OCI-LY7 (cell line): ENCODE measurements at regions not wholly inside any gene's neighbourhood (a gene's known extent, or its start where the extent isn't known, plus 50 kb on each side); places are given as distances from the start of the nearest gene placed in this dataset.

Experiments
- CTCF ChIP-seq: fragments of 200-600 bp; sonication (generic); conservative IDR thresholded peaks from 2 replicates; pipeline ENCODE4 v1.5.1; 2014; ENCODE audit warnings: mild to moderate bottlenecking, antibody characterized with exemption, low read length, moderate library complexity, mixed read lengths
- EZH2phosphoT487 ChIP-seq: fragments of 200-600 bp; sonication (generic); IDR thresholded peaks from 2 replicates; pipeline ENCODE4 v1.6.1; 2018; ENCODE audit warnings: low read depth, borderline replicate concordance, mild to moderate bottlenecking, mixed run types, antibody characterized with exemption, low read length, moderate library complexity, mixed read lengths

DNA sequence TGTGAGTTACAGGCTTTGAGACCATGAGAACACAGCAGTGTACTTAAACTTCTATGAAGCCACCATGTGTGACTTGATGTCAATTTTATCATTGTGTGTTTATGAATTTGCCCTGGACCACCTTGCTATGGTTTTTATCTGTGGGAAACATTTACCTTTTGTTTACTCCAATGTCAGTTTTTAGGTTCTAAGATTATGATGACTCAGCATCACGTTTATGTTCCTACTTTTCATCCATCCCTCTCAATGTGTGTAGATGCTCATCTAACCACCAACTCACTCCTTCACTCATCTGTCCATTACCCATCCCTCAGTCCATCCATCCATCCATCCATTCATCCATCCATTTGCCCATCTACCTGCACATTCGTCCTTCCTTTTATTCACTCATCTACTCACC is 338.8 kb downstream of the MIAT start:
- TF ChIP-seq CTCF: no peak
- TF ChIP-seq EZH2phosphoT487: no peak
